Stimulated activated CD4-positive, alpha-beta T cell treated with anti-CD3 and anti-CD28 coated beads, Interleukin-1b, Interleukin-23, amount 100 ng/mL, for 24 hours (primary cell): ENCODE measurements at regions not wholly inside any gene's neighbourhood (a gene's known extent, or its start where the extent isn't known, plus 50 kb on each side); places are given as distances from the start of the nearest gene placed in this dataset.
"Not testable (repeated sequence)": the region's sequence is repeated elsewhere in the genome, so short reads cannot be mapped to it uniquely, and the experiment has no call there.

Source experiments
- DNase-seq, 4 experiments: peaks; one replicate each; pipeline ENCODE4 v3.0.0-alpha.2; 2020; ENCODE audit warnings: low read depth in 4 of 4, low spot score in 1 of 4

DNA sequence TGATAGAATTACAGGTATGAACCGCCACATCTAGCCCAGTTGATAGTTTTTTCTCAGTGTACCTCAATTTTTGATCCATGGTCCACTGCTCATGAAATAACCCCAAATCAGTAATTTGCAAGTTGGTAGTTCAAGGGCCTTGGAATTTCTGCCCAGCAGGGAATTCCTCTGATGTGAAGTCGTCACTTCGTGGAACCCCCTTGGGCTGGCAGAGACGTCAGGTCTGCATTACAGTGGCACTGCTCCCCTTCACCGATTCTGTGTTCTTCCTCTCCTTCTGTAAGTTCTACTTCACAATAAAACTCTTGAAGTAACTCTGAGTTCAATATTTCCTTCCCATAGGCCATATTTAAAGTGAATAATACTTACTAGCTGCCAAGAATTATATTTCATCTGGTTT lies 881.0 kb downstream of the OTOL1 start:
- DNase-seq: no peak

GRCh38 chr3:162385387-162385786 lies 888.8 kb downstream of the OTOL1 start:
- DNase-seq: no peak

DNA sequence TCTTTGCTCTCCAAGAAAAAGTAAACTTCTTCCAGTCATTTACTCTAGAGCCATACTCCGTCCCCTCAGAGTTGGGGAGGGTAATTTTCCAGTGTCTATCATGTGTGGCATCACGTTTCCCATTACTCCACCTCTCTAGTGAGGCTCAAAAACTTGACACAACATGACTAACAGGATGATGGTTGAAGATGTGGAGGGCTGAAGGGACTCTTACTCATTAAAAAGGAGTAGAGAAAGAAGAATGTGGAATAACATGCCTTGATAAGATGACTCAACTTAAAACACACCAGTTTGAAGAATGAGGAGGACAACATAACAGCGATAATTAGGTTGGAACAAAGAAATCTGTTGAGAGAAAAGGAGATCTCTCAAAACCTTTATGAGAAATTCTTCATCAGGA lies 894.3 kb downstream of the OTOL1 start:
- no peak for DNase-seq

DNA sequence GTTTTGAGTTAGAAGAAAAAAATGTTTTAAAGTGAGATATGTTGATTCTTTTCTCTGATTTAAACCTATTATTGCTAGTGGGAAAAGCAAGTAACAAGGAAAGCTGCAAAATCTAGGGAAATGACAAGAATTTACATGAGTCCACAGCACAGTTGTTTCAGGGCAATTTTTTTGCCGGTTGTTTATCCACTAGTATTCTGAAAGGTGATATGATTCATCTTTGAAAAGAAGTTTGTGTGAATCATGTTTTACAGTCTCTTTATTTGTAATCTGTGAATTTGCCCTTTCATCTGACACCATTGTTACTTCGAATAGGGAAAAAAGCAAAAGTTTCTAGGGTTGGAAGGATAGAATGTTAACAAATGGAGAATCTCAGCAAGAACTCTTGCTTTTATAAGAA lies 894.7 kb downstream of the OTOL1 start:
- no peak for DNase-seq

DNA sequence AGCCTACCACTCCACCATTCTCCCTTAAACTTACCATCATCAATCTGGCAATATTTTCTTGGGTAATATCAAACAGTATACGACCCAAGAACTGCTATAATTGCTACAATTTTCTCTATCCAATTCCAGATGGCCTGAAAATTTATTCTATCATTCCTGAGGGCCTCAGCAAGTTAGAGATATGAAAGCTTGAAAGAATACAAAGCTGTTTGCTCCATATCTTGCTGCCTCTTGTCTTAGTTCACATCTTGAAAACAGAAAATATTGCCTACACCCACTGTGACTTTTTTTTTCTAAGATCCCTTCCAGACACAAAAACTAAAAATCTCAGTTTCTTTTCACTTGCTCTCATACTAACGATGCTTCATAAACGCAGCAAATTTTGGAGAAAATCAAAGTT lies 898.9 kb downstream of the OTOL1 start:
- DNase-seq: no peak

GRCh38 chr3:162398554-162398953 lies 901.9 kb downstream of the OTOL1 start:
- no peak for DNase-seq

GRCh38 chr3:162400697-162401096 lies 904.1 kb downstream of the OTOL1 start:
- no peak for DNase-seq

GRCh38 chr3:162411556-162411955 lies 914.9 kb downstream of the OTOL1 start:
- DNase-seq: not testable (repeated sequence)

DNA sequence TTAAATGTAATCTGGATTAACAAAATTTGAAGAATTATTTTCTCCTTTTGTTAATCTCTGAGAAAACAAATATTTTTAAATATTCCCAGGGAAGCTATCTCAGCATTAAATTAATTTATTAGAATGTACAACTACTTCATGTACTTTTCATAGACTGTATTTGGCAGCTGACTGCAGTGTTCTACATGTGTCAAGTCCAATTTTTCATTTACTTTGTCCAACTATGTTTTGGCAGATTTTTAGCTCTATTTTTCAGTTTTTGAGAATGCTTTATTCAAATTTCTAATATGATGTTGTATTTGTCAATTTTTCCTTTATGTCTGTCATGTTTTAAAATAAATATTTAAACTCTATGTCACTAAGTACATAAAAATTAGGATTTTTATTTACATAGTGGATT lies 925.1 kb downstream of the OTOL1 start:
- no peak for DNase-seq

GRCh38 chr3:162428192-162428591 lies 931.6 kb downstream of the OTOL1 start:
- DNase-seq: no peak

DNA sequence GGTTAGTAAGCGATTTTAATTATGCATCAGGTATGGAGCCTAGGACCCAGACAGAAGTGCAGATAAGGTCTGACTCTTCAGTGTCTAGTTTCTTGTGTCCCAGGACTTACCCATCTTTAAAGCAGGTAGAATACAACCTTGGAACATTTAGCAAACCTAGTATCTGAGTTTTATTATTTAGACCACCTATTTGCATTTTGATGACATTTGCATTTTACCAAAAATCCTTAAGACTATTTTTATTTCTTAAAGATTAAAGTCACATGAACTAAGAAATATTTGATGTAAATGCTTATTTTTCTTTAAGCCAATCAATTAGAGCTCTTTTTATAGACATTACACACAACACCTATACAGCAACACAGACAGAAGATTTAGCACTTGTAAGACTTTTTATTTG lies 939.1 kb downstream of the OTOL1 start:
- DNase-seq: no peak

DNA sequence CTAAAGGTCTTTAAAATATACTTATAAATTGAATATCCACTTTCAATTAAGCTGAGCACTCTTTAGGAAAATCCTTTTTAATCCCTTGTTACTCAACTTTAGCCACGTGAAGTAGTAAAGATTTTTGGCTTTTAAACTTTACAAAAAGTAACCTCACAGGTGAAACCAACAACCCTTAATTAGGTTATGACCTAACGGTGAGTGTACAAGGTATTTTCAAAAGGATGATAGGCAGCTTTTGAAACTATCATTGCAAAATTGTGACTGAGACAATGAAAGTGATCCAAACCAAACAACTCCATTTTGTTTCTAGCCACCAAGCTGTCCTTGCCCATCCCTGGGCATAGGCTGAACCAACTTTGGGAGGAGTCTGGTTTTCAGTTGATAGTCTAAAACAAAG lies 940.2 kb downstream of the OTOL1 start:
- DNase-seq: no peak

- no peak for DNase-seq
Observed at GRCh38 chr3:162437480-162437879, 940.9 kb downstream of the OTOL1 start.

- DNase-seq: no peak
Observed at GRCh38 chr3:162441716-162442115, 945.1 kb downstream of the OTOL1 start.

DNA sequence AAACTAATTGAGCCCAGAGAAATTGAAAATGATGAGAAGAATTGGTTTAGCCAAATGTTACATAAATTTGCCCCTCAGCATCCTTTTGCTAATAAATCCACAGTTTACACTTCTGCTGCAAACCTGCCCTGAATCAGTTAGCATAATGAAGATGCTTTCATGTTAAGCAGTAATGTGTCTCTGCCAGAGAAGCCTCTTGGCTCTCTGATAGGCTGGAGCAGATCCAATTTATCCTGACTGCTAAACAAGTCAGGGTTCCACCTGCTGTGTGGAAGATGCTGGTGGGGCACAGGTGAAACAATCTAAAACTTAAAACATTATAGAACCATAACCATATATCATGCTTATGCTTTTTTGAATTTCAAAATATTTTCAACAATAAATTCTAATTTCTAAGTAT lies 946.8 kb downstream of the OTOL1 start:
- DNase-seq: no peak

DNA sequence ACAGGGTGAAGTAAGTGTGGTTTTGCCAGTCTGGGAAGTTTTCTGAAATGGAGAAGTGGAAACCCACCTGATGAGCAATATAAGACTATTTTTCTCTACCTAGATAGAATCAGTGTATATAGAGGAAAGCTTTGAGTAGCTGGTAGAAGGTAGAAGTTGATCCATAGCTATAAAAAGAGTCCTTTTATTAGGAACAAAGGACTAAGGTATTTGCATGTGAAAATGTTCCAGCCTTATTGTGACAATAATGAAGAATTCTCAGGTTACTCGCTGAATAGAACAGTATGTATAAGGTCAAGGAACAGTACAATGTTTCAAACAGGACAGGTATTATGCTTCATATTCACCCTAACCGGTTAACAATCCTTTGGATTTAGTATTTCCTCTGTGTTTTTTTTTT lies 972.2 kb downstream of the OTOL1 start:
- no peak for DNase-seq

DNA sequence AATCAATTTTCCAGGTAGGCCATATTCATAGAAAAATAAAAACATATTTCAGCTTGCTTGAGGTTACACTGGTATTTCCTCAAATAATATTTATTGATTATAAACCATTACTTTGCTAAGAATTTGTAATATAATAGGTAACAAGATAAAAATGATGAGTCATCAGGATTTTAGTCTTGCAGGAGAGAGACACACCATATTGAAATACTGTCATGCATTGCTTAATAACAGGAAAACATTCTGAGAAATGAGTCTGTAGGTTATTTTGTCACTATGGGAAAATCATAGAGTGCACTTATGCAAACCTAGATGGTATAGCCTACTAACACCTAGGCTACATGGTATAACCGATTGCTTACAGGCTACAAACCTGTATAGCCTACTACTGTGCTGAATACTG lies 990.5 kb downstream of the OTOL1 start:
- DNase-seq: no peak

DNA sequence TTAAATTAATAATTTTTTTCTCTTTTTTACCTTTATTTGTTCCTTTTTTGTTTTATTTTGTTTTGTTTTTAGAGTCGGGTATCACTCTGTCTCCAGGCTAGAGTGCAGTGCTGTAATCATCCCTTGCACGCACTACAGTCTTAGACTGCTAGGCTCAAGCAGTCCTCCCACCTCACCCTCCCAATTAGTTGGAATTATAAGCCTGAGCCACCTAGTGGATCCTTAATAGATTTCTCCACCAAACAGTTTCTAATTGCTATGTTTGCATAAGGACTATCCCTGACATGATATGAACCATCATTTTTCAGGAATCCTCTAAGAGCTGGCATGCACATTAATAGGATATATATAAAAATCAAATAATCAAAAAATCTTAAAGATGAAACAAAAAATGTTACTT lies 993.2 kb downstream of the OTOL1 start:
- no peak for DNase-seq

DNA sequence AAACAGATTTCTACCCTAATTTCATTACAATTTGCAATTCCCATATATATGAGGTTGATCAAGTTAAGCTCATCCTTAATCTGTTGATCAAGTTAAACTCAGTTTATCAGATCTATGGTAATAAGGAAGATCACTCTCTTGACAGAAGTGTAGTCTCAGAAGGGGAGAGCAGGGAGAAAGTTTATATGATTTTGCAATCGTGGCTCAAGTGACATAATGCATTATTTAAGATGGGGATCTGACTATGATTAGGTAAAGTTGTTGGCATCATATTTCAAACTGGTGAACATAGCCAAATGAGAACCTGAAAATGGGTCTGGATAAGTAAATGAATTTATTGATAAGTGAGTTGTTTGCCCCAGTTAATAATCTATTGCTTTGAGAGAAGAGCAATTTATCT lies 995.3 kb downstream of the OTOL1 start:
- no peak for DNase-seq

DNA sequence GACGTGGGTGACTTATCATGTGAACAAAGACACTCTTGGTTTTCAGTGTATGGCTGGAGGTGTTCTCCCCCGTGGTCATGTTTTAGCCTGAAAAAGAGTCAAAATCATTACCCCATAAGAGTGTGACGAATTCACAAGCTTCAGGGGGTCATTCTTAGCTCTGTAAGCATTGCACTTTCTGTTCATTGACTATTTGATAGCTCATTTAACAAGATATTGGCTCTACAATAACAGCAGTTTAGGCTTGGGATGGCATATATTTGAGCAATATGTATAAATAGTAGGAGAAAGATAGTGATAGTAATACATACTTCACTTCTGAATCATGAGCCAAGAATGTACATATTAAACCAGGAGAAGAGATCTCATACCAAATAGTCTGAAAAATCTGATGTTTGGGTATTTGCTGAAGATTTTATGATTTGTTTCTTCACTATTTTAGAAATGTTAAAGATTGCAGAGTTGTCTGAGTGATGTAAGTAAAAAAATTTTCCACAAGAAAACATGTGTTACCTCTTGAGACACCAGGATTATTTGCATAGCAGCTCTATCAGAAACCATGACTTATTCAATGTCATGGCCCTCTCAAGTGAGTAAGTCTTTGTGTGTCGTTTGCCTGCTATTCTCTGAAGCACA lies 996.0 kb downstream of the OTOL1 start:
- DNase-seq: no peak

GRCh38 chr3:162498626-162499025 lies 1002.0 kb downstream of the OTOL1 start:
- no peak for DNase-seq

- no peak for DNase-seq
Observed at GRCh38 chr3:162507397-162507796, 1010.8 kb downstream of the OTOL1 start.

- no peak for DNase-seq
Observed at GRCh38 chr3:162512488-162512887, 1015.9 kb downstream of the OTOL1 start.

- no peak for DNase-seq
Observed at GRCh38 chr3:162517110-162517509, 1020.5 kb downstream of the OTOL1 start.
